ENCODE measurements at regions not wholly inside any gene's neighbourhood (a gene's known extent, or its start where the extent isn't known, plus 50 kb on each side); places are given as distances from the start of the nearest gene placed in this dataset.

DNA sequence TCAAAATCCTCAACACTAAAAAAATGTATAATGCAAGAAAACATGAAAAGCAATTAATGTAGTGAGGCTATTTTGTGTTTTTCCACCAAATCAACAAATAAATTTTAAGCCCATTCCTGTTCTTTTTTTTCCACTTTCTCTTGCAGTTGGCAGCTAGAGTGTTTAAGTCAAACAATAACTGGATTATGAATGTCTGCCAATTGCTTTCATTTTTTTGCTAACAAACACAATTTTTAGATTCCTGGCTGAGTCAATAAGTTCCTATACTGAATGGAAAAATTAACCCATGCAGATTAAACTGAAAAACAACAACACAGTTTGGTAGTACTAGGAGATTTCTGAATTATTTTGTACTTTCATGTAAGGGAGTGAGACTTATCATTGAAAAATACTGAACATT is 232.4 kb downstream of the SLITRK5 start:
- TF ChIP-seq, protein P1, sequence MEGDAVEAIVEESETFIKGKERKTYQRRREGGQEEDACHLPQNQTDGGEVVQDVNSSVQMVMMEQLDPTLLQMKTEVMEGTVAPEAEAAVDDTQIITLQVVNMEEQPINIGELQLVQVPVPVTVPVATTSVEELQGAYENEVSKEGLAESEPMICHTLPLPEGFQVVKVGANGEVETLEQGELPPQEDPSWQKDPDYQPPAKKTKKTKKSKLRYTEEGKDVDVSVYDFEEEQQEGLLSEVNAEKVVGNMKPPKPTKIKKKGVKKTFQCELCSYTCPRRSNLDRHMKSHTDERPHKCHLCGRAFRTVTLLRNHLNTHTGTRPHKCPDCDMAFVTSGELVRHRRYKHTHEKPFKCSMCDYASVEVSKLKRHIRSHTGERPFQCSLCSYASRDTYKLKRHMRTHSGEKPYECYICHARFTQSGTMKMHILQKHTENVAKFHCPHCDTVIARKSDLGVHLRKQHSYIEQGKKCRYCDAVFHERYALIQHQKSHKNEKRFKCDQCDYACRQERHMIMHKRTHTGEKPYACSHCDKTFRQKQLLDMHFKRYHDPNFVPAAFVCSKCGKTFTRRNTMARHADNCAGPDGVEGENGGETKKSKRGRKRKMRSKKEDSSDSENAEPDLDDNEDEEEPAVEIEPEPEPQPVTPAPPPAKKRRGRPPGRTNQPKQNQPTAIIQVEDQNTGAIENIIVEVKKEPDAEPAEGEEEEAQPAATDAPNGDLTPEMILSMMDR (conservative IDR thresholded peaks at IDR 0.05; ENCODE audit: low read depth, low read length) = no peak
- TF ChIP-seq RAD21 (IDR thresholded peaks at IDR 0.05; ENCODE audit: low read length) (no peak), BHLHE40 (IDR thresholded peaks at IDR 0.05; ENCODE audit: low read depth, low read length) (no peak), POLR2A (IDR thresholded peaks at IDR 0.05; ENCODE audit: low read depth, low read length) (no peak), CEBPB (IDR thresholded peaks at IDR 0.05; ENCODE audit: low read depth, low read length) (no peak), FOS (IDR thresholded peaks at IDR 0.05; ENCODE audit: low read depth, low read length) (no peak), RFX5 (IDR thresholded peaks at IDR 0.05; ENCODE audit: low read depth, low read length) (no peak), NFE2L2 (IDR thresholded peaks at IDR 0.05; ENCODE audit: low read depth, low read length) (no peak)
- TF ChIP-seq, protein P2, sequence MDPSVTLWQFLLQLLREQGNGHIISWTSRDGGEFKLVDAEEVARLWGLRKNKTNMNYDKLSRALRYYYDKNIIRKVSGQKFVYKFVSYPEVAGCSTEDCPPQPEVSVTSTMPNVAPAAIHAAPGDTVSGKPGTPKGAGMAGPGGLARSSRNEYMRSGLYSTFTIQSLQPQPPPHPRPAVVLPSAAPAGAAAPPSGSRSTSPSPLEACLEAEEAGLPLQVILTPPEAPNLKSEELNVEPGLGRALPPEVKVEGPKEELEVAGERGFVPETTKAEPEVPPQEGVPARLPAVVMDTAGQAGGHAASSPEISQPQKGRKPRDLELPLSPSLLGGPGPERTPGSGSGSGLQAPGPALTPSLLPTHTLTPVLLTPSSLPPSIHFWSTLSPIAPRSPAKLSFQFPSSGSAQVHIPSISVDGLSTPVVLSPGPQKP (IDR thresholded peaks at IDR 0.05; ENCODE audit: borderline replicate concordance, low read depth, low read length) = no peak

Measured in IMR-90 (cell line).